HEK293 (cell line): ENCODE measurements at regions not wholly inside any gene's neighbourhood (a gene's known extent, or its start where the extent isn't known, plus 50 kb on each side); places are given as distances from the start of the nearest gene placed in this dataset.

Source experiments
- ZNF324 ChIP-seq: fragments of 450-650 bp; formaldehyde crosslinking; IDR thresholded peaks from 2 replicates; pipeline ENCODE4 v1.5.1; 2016; ENCODE audit warnings: missing biosample characterization, missing genetic modification characterization
- ZNF350 ChIP-seq: fragments of 450-650 bp; formaldehyde crosslinking; IDR thresholded peaks from 2 replicates; pipeline ENCODE4 v1.5.0; 2017; ENCODE audit warnings: missing biosample characterization, mild to moderate bottlenecking, missing genetic modification characterization
- ZNF704 ChIP-seq: fragments of 450-650 bp; formaldehyde crosslinking; IDR thresholded peaks from 2 replicates; pipeline ENCODE4 v1.5.1; 2016; ENCODE audit warnings: missing biosample characterization, missing genetic modification characterization
- TF ChIP-seq, protein P1 (sequence below): fragments of 450-650 bp; formaldehyde crosslinking; IDR thresholded peaks from 2 replicates; pipeline ENCODE4 v1.5.1; 2016; ENCODE audit warnings: missing biosample characterization, missing genetic modification characterization, borderline replicate concordance
- TF ChIP-seq, protein P2 (sequence below): fragments of 450-650 bp; formaldehyde crosslinking; IDR thresholded peaks from 2 replicates; pipeline ENCODE4 v1.5.1; 2016; ENCODE audit warnings: missing biosample characterization, missing genetic modification characterization, low read depth
- TF ChIP-seq, protein P3 (sequence below): fragments of 450-650 bp; formaldehyde crosslinking; IDR thresholded peaks from 2 replicates; pipeline ENCODE4 v1.5.1; 2016; ENCODE audit warnings: missing biosample characterization, missing genetic modification characterization
- TF ChIP-seq, protein P4 (sequence below): fragments of 450-650 bp; formaldehyde crosslinking; IDR thresholded peaks from 2 replicates; pipeline ENCODE4 v1.5.1; 2016; ENCODE audit warnings: missing biosample characterization, missing genetic modification characterization

GRCh38 chr13:72457151-72457550 is 270.3 kb downstream of the MZT1 start:
- TF ChIP-seq, protein P1, sequence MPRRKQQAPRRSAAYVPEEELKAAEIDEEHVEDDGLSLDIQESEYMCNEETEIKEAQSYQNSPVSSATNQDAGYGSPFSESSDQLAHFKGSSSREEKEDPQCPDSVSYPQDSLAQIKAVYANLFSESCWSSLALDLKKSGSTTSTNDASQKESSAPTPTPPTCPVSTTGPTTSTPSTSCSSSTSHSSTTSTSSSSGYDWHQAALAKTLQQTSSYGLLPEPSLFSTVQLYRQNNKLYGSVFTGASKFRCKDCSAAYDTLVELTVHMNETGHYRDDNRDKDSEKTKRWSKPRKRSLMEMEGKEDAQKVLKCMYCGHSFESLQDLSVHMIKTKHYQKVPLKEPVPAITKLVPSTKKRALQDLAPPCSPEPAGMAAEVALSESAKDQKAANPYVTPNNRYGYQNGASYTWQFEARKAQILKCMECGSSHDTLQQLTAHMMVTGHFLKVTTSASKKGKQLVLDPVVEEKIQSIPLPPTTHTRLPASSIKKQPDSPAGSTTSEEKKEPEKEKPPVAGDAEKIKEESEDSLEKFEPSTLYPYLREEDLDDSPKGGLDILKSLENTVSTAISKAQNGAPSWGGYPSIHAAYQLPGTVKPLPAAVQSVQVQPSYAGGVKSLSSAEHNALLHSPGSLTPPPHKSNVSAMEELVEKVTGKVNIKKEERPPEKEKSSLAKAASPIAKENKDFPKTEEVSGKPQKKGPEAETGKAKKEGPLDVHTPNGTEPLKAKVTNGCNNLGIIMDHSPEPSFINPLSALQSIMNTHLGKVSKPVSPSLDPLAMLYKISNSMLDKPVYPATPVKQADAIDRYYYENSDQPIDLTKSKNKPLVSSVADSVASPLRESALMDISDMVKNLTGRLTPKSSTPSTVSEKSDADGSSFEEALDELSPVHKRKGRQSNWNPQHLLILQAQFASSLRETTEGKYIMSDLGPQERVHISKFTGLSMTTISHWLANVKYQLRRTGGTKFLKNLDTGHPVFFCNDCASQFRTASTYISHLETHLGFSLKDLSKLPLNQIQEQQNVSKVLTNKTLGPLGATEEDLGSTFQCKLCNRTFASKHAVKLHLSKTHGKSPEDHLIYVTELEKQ (tag by site-specific recombination), result no peak
- TF ChIP-seq ZNF350 (tag by site-specific recombination) (no peak), ZNF704 (tag by site-specific recombination) (no peak), ZNF324 (tag by site-specific recombination) (no peak)
- TF ChIP-seq, protein P2, sequence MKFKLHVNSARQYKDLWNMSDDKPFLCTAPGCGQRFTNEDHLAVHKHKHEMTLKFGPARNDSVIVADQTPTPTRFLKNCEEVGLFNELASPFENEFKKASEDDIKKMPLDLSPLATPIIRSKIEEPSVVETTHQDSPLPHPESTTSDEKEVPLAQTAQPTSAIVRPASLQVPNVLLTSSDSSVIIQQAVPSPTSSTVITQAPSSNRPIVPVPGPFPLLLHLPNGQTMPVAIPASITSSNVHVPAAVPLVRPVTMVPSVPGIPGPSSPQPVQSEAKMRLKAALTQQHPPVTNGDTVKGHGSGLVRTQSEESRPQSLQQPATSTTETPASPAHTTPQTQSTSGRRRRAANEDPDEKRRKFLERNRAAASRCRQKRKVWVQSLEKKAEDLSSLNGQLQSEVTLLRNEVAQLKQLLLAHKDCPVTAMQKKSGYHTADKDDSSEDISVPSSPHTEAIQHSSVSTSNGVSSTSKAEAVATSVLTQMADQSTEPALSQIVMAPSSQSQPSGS (tag by site-specific recombination), result no peak
- TF ChIP-seq, protein P3, sequence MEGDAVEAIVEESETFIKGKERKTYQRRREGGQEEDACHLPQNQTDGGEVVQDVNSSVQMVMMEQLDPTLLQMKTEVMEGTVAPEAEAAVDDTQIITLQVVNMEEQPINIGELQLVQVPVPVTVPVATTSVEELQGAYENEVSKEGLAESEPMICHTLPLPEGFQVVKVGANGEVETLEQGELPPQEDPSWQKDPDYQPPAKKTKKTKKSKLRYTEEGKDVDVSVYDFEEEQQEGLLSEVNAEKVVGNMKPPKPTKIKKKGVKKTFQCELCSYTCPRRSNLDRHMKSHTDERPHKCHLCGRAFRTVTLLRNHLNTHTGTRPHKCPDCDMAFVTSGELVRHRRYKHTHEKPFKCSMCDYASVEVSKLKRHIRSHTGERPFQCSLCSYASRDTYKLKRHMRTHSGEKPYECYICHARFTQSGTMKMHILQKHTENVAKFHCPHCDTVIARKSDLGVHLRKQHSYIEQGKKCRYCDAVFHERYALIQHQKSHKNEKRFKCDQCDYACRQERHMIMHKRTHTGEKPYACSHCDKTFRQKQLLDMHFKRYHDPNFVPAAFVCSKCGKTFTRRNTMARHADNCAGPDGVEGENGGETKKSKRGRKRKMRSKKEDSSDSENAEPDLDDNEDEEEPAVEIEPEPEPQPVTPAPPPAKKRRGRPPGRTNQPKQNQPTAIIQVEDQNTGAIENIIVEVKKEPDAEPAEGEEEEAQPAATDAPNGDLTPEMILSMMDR (tag by site-specific recombination), result no peak
- TF ChIP-seq, protein P4, sequence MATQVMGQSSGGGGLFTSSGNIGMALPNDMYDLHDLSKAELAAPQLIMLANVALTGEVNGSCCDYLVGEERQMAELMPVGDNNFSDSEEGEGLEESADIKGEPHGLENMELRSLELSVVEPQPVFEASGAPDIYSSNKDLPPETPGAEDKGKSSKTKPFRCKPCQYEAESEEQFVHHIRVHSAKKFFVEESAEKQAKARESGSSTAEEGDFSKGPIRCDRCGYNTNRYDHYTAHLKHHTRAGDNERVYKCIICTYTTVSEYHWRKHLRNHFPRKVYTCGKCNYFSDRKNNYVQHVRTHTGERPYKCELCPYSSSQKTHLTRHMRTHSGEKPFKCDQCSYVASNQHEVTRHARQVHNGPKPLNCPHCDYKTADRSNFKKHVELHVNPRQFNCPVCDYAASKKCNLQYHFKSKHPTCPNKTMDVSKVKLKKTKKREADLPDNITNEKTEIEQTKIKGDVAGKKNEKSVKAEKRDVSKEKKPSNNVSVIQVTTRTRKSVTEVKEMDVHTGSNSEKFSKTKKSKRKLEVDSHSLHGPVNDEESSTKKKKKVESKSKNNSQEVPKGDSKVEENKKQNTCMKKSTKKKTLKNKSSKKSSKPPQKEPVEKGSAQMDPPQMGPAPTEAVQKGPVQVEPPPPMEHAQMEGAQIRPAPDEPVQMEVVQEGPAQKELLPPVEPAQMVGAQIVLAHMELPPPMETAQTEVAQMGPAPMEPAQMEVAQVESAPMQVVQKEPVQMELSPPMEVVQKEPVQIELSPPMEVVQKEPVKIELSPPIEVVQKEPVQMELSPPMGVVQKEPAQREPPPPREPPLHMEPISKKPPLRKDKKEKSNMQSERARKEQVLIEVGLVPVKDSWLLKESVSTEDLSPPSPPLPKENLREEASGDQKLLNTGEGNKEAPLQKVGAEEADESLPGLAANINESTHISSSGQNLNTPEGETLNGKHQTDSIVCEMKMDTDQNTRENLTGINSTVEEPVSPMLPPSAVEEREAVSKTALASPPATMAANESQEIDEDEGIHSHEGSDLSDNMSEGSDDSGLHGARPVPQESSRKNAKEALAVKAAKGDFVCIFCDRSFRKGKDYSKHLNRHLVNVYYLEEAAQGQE, result no peak
